ENCODE measurements at regions not wholly inside any gene's neighbourhood (a gene's known extent, or its start where the extent isn't known, plus 50 kb on each side); places are given as distances from the start of the nearest gene placed in this dataset.

- TF ChIP-seq, protein P1, sequence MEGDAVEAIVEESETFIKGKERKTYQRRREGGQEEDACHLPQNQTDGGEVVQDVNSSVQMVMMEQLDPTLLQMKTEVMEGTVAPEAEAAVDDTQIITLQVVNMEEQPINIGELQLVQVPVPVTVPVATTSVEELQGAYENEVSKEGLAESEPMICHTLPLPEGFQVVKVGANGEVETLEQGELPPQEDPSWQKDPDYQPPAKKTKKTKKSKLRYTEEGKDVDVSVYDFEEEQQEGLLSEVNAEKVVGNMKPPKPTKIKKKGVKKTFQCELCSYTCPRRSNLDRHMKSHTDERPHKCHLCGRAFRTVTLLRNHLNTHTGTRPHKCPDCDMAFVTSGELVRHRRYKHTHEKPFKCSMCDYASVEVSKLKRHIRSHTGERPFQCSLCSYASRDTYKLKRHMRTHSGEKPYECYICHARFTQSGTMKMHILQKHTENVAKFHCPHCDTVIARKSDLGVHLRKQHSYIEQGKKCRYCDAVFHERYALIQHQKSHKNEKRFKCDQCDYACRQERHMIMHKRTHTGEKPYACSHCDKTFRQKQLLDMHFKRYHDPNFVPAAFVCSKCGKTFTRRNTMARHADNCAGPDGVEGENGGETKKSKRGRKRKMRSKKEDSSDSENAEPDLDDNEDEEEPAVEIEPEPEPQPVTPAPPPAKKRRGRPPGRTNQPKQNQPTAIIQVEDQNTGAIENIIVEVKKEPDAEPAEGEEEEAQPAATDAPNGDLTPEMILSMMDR (IDR thresholded peaks at IDR 0.05) = no peak
- no peak for TF ChIP-seq POLR2A (IDR thresholded peaks at IDR 0.05)
These were observed 101.7 kb upstream of the CTTNBP2 start for GRCh38 chr7:117974891-117975290.

Data from adrenal gland (tissue), 5 donors.